RWPE2 (cell line): ENCODE measurements at regions not wholly inside any gene's neighbourhood (a gene's known extent, or its start where the extent isn't known, plus 50 kb on each side); places are given as distances from the start of the nearest gene placed in this dataset.

Experiments used
- ATAC-seq: fragments of 200-7000 bp; cut with Tn5 transposase; 3 replicates; pipeline ENCODE4 v1.9.1; 2021; ENCODE audit warnings: low read depth
- DNase-seq: peaks from one replicate; pipeline ENCODE4 v3.0.0-alpha.2; 2020; ENCODE audit warnings: low spot score
- H3K27ac ChIP-seq: fragments of 450-650 bp; 2 replicates; pipeline ENCODE4 v1.5.1; 2017; ENCODE audit warnings: mild to moderate bottlenecking; ENCODE audit not compliant: poor library complexity, severe bottlenecking
- H3K27me3 ChIP-seq: fragments of 250-450 bp; sonication (Bioruptor Pico); 2 replicates; pipeline ENCODE4 v1.5.1; 2021; ENCODE audit warnings: mild to moderate bottlenecking, moderate library complexity; ENCODE audit not compliant: insufficient read depth, poor library complexity, severe bottlenecking
- H3K36me3 ChIP-seq: fragments of 250-450 bp; sonication (Bioruptor Pico); 2 replicates; pipeline ENCODE4 v1.5.1; 2020; ENCODE audit warnings: low read depth, mild to moderate bottlenecking, moderate library complexity
- H3K4me1 ChIP-seq: fragments of 250-450 bp; sonication (Bioruptor Pico); 2 replicates; pipeline ENCODE4 v1.5.1; 2021; ENCODE audit warnings: mild to moderate bottlenecking, moderate library complexity; ENCODE audit not compliant: insufficient read depth, poor library complexity, severe bottlenecking
- H3K4me3 ChIP-seq: fragments of 250-450 bp; sonication (Bioruptor Pico); 2 replicates; pipeline ENCODE4 v1.5.1; 2021; ENCODE audit warnings: mild to moderate bottlenecking, moderate library complexity; ENCODE audit not compliant: severe bottlenecking
- H3K9me3 ChIP-seq: fragments of 250-450 bp; sonication (Bioruptor Pico); 2 replicates; pipeline ENCODE4 v1.5.1; 2021; ENCODE audit warnings: mild to moderate bottlenecking, moderate library complexity; ENCODE audit not compliant: severe bottlenecking
- TF ChIP-seq, protein P1 (sequence below): fragments of 450-650 bp; IDR thresholded peaks from one replicate; pipeline ENCODE4 v1.5.1; 2017; ENCODE audit warnings: mild to moderate bottlenecking, moderate library complexity; ENCODE audit not compliant: poor library complexity, severe bottlenecking

DNA sequence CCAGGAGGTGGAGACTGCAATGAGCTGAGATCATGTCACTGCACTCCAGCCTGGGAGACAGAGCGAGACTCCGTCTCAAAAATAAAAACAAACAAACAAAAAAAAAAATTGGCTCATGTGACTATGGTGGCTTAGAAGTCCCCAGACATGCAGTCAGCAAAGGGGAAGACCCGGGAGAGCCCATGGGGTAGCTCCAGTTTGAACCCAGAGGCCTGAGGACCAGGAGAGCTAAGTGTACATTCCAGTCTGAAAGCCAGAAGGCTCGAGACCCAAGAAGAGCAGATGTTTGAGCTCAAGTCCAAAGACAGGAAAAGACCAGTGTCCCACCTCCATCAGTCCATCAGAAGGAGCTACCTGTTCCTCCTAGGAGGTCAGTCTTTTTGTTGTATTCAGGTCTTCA is 175.2 kb downstream of the TSHZ3 start:
- no peak for ATAC-seq
- TF ChIP-seq, protein P1, sequence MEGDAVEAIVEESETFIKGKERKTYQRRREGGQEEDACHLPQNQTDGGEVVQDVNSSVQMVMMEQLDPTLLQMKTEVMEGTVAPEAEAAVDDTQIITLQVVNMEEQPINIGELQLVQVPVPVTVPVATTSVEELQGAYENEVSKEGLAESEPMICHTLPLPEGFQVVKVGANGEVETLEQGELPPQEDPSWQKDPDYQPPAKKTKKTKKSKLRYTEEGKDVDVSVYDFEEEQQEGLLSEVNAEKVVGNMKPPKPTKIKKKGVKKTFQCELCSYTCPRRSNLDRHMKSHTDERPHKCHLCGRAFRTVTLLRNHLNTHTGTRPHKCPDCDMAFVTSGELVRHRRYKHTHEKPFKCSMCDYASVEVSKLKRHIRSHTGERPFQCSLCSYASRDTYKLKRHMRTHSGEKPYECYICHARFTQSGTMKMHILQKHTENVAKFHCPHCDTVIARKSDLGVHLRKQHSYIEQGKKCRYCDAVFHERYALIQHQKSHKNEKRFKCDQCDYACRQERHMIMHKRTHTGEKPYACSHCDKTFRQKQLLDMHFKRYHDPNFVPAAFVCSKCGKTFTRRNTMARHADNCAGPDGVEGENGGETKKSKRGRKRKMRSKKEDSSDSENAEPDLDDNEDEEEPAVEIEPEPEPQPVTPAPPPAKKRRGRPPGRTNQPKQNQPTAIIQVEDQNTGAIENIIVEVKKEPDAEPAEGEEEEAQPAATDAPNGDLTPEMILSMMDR: no peak
- H3K4me3 ChIP-seq: no peak overlapping the region
- H3K36me3 ChIP-seq: no peaks in the 10 kb centered on the region
- no peak overlapping the region for H3K27ac ChIP-seq
- no peaks in the 10 kb centered on the region for H3K4me1 ChIP-seq
- H3K27me3 ChIP-seq: no peaks in the 10 kb centered on the region
- DNase-seq: no peak
- H3K9me3 ChIP-seq: no peaks in the 10 kb centered on the region

DNA sequence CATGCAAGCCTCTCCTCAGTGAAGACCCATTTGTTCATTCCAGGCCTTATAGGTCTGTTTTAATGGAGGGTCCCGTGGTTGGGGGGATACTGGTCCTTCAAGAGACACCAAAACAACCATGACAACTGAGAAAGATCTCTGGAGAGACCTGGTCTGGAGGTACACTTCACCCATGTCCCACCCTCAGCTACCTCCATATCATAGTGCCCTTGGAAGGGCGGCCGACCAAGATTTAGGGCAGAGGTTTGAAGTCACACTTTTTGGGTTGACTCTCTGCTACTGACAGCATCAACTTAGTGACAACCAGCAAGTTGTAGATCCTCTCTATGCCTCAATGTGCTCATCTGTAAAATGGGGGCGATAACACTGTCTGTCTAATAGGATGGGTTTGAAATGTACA is 177.3 kb downstream of the TSHZ3 start:
- TF ChIP-seq, protein P1: no peak
- Histone ChIP-seq H3K4me1 (no peaks in the 10 kb centered on the region), H3K9me3 (no peaks in the 10 kb centered on the region), H3K27ac (no peak overlapping the region), H3K4me3 (no peak overlapping the region), H3K36me3 (no peaks in the 10 kb centered on the region), H3K27me3 (no peaks in the 10 kb centered on the region)
- DNase-seq: no peak
- no peak for ATAC-seq

DNA sequence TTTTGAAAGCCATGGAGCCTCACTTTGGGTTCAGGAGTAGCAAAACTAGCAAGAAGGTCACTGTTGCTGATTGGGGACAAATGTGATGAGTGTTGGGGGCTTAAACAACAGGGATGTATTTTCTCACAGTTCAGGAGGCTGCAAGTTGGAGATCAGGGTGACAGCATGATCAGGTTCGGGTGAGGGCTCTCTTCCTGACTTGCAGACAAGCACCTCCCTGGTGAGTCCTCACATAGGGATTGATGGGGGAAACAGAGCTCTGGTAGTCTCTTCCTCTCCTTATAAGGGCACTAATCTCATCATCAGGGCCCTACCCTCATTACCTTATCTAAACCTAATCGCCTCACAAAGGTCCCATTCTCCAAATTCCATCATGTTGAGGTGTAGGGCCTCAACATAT is 179.2 kb downstream of the TSHZ3 start:
- no peak overlapping the region for H3K27ac ChIP-seq
- no peaks in the 10 kb centered on the region for H3K36me3 ChIP-seq
- H3K9me3 ChIP-seq: no peaks in the 10 kb centered on the region
- TF ChIP-seq, protein P1: no peak
- DNase-seq: no peak
- H3K4me1 ChIP-seq: no peaks in the 10 kb centered on the region
- no peaks in the 10 kb centered on the region for H3K27me3 ChIP-seq
- no peak overlapping the region for H3K4me3 ChIP-seq
- ATAC-seq: no peak

DNA sequence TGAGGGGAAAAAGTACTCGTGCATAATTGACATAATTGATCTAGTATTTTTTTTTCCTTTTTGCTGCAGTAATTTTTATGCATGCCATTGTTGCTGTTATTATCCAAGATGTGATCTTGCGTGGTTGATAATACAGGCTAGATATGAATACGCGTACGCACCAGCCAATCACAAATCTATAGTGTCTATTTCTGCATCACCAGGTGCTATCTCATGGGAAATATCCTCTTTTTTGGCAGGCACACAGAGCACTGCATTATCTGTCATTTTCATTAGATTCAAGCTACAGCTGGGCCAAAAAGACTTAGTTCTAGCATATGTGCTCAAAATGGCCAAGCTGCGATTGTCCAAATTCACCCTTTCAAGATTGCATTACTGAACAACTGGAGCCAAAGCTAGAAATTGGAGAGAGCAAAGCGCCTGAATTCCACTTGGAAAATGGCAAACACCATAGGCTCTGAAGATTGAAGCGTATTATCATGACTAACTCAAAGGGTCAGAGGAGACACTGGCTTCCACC is 181.1 kb downstream of the TSHZ3 start:
- TF ChIP-seq, protein P1: no peak
- Histone ChIP-seq H3K4me3 (no peak overlapping the region), H3K27me3 (no peaks in the 10 kb centered on the region), H3K4me1 (no peaks in the 10 kb centered on the region), H3K36me3 (no peaks in the 10 kb centered on the region), H3K27ac (no peak overlapping the region), H3K9me3 (no peaks in the 10 kb centered on the region)
- no peak for ATAC-seq
- no peak for DNase-seq

DNA sequence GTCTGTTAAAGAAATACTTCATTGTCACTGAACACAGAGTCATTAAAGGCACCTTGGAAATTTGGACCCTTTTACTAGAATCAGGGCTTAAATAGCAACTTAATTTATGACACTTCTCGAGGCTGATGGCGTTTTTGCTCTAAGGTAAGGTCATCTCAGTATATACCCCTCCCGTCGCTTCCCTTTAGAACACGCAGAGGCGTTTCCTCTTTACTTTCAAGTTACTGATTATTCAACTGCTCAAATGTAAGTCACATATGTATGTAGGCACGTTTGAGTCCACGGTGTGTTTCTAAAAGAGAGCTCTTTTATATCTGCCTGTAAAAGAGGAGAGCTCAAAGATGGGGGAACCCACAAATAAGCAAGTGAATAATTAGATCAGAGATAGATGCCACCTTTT is 181.5 kb downstream of the TSHZ3 start:
- H3K4me3 ChIP-seq: no peak overlapping the region
- no peaks in the 10 kb centered on the region for H3K4me1 ChIP-seq
- no peak overlapping the region for H3K27ac ChIP-seq
- DNase-seq (no peak), ATAC-seq (no peak)
- no peaks in the 10 kb centered on the region for H3K27me3 ChIP-seq
- H3K9me3 ChIP-seq: no peaks in the 10 kb centered on the region
- no peaks in the 10 kb centered on the region for H3K36me3 ChIP-seq
- TF ChIP-seq, protein P1: no peak
